Dendritic cell treated with granulocyte-macrophage colony-stimulating factor and Interleukin-4, amounts not matched to agents 40 ng/mL and 50 ng/mL, for 4 days (primary cell): ENCODE measurements at regions not wholly inside any gene's neighbourhood (a gene's known extent, or its start where the extent isn't known, plus 50 kb on each side); places are given as distances from the start of the nearest gene placed in this dataset.

Experiments
- H3K27ac Mint-ChIP-seq: one replicate; pipeline ENCODE4 v1.8.0; 2022; ENCODE audit warnings: mild to moderate bottlenecking, mixed read lengths
- H3K27me3 Mint-ChIP-seq: one replicate; pipeline ENCODE4 v1.8.0; 2022; ENCODE audit warnings: mild to moderate bottlenecking, mixed read lengths
- H3K36me3 Mint-ChIP-seq: one replicate; pipeline ENCODE4 v1.8.0; 2022; ENCODE audit warnings: low read depth, mixed read lengths
- H3K4me1 Mint-ChIP-seq: one replicate; pipeline ENCODE4 v1.8.0; 2022; ENCODE audit warnings: low read depth, mixed read lengths
- H3K4me3 Mint-ChIP-seq: one replicate; pipeline ENCODE4 v1.8.0; 2022; ENCODE audit warnings: mild to moderate bottlenecking, moderate library complexity, mixed read lengths
- H3K9me3 Mint-ChIP-seq: one replicate; pipeline ENCODE4 v1.8.0; 2022; ENCODE audit warnings: mixed read lengths
- intact Hi-C: fragments of 100-400 bp; cut with micrococcal nuclease; formaldehyde crosslinking; loops from one replicate; pipeline ENCODE4 v1.15.0; 2022

- no peak overlapping the region for H3K4me3 Mint-ChIP-seq
- no peaks in the 10 kb centered on the region for H3K27me3 Mint-ChIP-seq
- H3K4me1 Mint-ChIP-seq = no peaks in the 10 kb centered on the region
- no peak overlapping the region for H3K27ac Mint-ChIP-seq
- H3K36me3 Mint-ChIP-seq = no peaks in the 10 kb centered on the region
- intact Hi-C loops = no loop called here
- no peaks in the 10 kb centered on the region for H3K9me3 Mint-ChIP-seq
Observed at GRCh38 chr4:81898862-81899504, 427.3 kb upstream of the RASGEF1B start.

GRCh38 chr4:81896936-81897335 is 425.2 kb upstream of the RASGEF1B start:
- H3K9me3 Mint-ChIP-seq = no peaks in the 10 kb centered on the region
- no peaks in the 10 kb centered on the region for H3K36me3 Mint-ChIP-seq
- no peaks in the 10 kb centered on the region for H3K27me3 Mint-ChIP-seq
- intact Hi-C loops = no loop called here
- no peaks in the 10 kb centered on the region for H3K4me1 Mint-ChIP-seq
- H3K4me3 Mint-ChIP-seq = no peak overlapping the region
- no peak overlapping the region for H3K27ac Mint-ChIP-seq

GRCh38 chr4:81891005-81891996 is 419.6 kb upstream of the RASGEF1B start:
- no peaks in the 10 kb centered on the region for H3K36me3 Mint-ChIP-seq
- intact Hi-C loops = no loop called here
- no peak overlapping the region for H3K4me3 Mint-ChIP-seq
- H3K27me3 Mint-ChIP-seq = no peaks in the 10 kb centered on the region
- no peaks in the 10 kb centered on the region for H3K9me3 Mint-ChIP-seq
- no peaks in the 10 kb centered on the region for H3K4me1 Mint-ChIP-seq
- H3K27ac Mint-ChIP-seq = no peak overlapping the region

GRCh38 chr4:81884986-81885385 is 413.3 kb upstream of the RASGEF1B start:
- H3K27ac Mint-ChIP-seq = no peak overlapping the region
- peaks cover 11% of the 10 kb centered on the region for H3K4me1 Mint-ChIP-seq
- H3K9me3 Mint-ChIP-seq = no peaks in the 10 kb centered on the region
- H3K36me3 Mint-ChIP-seq = no peaks in the 10 kb centered on the region
- intact Hi-C loops = loop anchor here (10.0 kb wide), 1 partner anchor 310 kb away; no protein-coding TSS in a partner anchor
- no peaks in the 10 kb centered on the region for H3K27me3 Mint-ChIP-seq
- no peak overlapping the region for H3K4me3 Mint-ChIP-seq

- Mint-ChIP-seq H3K9me3 (no peaks in the 10 kb centered on the region), H3K36me3 (no peaks in the 10 kb centered on the region), H3K27me3 (no peaks in the 10 kb centered on the region), H3K4me3 (no peak overlapping the region), H3K4me1 (peaks cover 11% of the 10 kb centered on the region), H3K27ac (no peak overlapping the region)
- intact Hi-C loops = loop anchor here (10.0 kb wide), 1 partner anchor 311 kb away; no protein-coding TSS in a partner anchor
Observed at GRCh38 chr4:81883530-81884450, 412.1 kb upstream of the RASGEF1B start.

GRCh38 chr4:81883004-81883403 is 411.3 kb upstream of the RASGEF1B start:
- Mint-ChIP-seq H3K36me3 (no peaks in the 10 kb centered on the region), H3K9me3 (no peaks in the 10 kb centered on the region), H3K27me3 (no peaks in the 10 kb centered on the region), H3K4me1 (peaks cover 11% of the 10 kb centered on the region), H3K4me3 (no peak overlapping the region), H3K27ac (no peak overlapping the region)
- intact Hi-C loops = loop anchor here (10.0 kb wide), 1 partner anchor 312 kb away; no protein-coding TSS in a partner anchor

GRCh38 chr4:81881855-81882621 is 410.3 kb upstream of the RASGEF1B start:
- no peak overlapping the region for H3K4me3 Mint-ChIP-seq
- intact Hi-C loops = loop anchor here (10.0 kb wide), 1 partner anchor 313 kb away; no protein-coding TSS in a partner anchor
- H3K27ac Mint-ChIP-seq = no peak overlapping the region
- no peaks in the 10 kb centered on the region for H3K9me3 Mint-ChIP-seq
- no peaks in the 10 kb centered on the region for H3K27me3 Mint-ChIP-seq
- H3K36me3 Mint-ChIP-seq = no peaks in the 10 kb centered on the region
- H3K4me1 Mint-ChIP-seq = peaks cover 11% of the 10 kb centered on the region

- H3K9me3 Mint-ChIP-seq = peaks cover 4% of the 10 kb centered on the region
- no peak overlapping the region for H3K27ac Mint-ChIP-seq
- intact Hi-C loops = no loop called here
- no peaks in the 10 kb centered on the region for H3K36me3 Mint-ChIP-seq
- H3K4me1 Mint-ChIP-seq = no peaks in the 10 kb centered on the region
- no peak overlapping the region for H3K4me3 Mint-ChIP-seq
- no peaks in the 10 kb centered on the region for H3K27me3 Mint-ChIP-seq
Observed at GRCh38 chr4:81876106-81876505, 404.4 kb upstream of the RASGEF1B start.

- Mint-ChIP-seq H3K27ac (no peak overlapping the region), H3K4me3 (no peak overlapping the region), H3K9me3 (peaks cover 14% of the 10 kb centered on the region), H3K36me3 (no peaks in the 10 kb centered on the region), H3K27me3 (no peaks in the 10 kb centered on the region), H3K4me1 (no peaks in the 10 kb centered on the region)
- intact Hi-C loops = no loop called here
Observed at GRCh38 chr4:81874661-81875515, 403.2 kb upstream of the RASGEF1B start.

- H3K36me3 Mint-ChIP-seq = no peaks in the 10 kb centered on the region
- peaks cover 14% of the 10 kb centered on the region for H3K9me3 Mint-ChIP-seq
- H3K4me1 Mint-ChIP-seq = no peaks in the 10 kb centered on the region
- H3K27me3 Mint-ChIP-seq = peaks cover 2% of the 10 kb centered on the region
- intact Hi-C loops = no loop called here
- no peak overlapping the region for H3K27ac Mint-ChIP-seq
- H3K4me3 Mint-ChIP-seq = no peak overlapping the region
Observed at GRCh38 chr4:81870275-81870674, 398.6 kb upstream of the RASGEF1B start.

- no peak overlapping the region for H3K27ac Mint-ChIP-seq
- no peak overlapping the region for H3K4me3 Mint-ChIP-seq
- no peaks in the 10 kb centered on the region for H3K27me3 Mint-ChIP-seq
- peaks cover 2% of the 10 kb centered on the region for H3K9me3 Mint-ChIP-seq
- H3K4me1 Mint-ChIP-seq = no peaks in the 10 kb centered on the region
- intact Hi-C loops = no loop called here
- no peaks in the 10 kb centered on the region for H3K36me3 Mint-ChIP-seq
Observed at GRCh38 chr4:81860111-81860510, 388.4 kb upstream of the RASGEF1B start.

GRCh38 chr4:81854406-81854805 is 382.7 kb upstream of the RASGEF1B start:
- H3K9me3 Mint-ChIP-seq = peaks cover 19% of the 10 kb centered on the region
- intact Hi-C loops = no loop called here

More at GRCh38 chr4:81854406-81854805, 382.7 kb upstream of the RASGEF1B start:
- no peak overlapping the region for H3K4me3 Mint-ChIP-seq
- no peaks in the 10 kb centered on the region for H3K36me3 Mint-ChIP-seq
- H3K27ac Mint-ChIP-seq = no peak overlapping the region
- H3K27me3 Mint-ChIP-seq = no peaks in the 10 kb centered on the region
- H3K4me1 Mint-ChIP-seq = no peaks in the 10 kb centered on the region
